Caco-2 (cell line): ENCODE measurements at regions not wholly inside any gene's neighbourhood (a gene's known extent, or its start where the extent isn't known, plus 50 kb on each side); places are given as distances from the start of the nearest gene placed in this dataset.

Experiments
- BruUV-seq: library from RNA; stranded (reverse); fragments of 400-500 nt; replicated peaks from 2 replicates; lab custom pipeline; 2021; lab: Mats Ljungman, UMichigan
- CTCF ChIA-PET: fragments of 300-600 bp; sonication (Branson Sonifier 250); formaldehyde crosslinking; loops from one replicate; lab custom pipeline; 2022; ENCODE audit warnings: antibody characterized with exemption; lab: Charles Lee
- POLR2A ChIA-PET: fragments of 300-600 bp; sonication (Branson Sonifier 250); formaldehyde crosslinking; loops from one replicate; lab custom pipeline; 2022; ENCODE audit warnings: antibody characterized with exemption; lab: Charles Lee
- DNase-seq, 2 experiments: peaks; one replicate each; pipeline versions ENCODE4 v3.0.0 to v3.0.0-alpha.2; 2020 to 2022
- H3K27me3 ChIP-seq: replicated peaks from 2 replicates; pipeline ENCODE4 v1.6.0; 2011; ENCODE audit warnings: low read length; ENCODE audit not compliant: control insufficient read depth, insufficient read depth
- H3K36me3 ChIP-seq: 2 replicates; pipeline ENCODE4 v1.5.1; 2011; ENCODE audit warnings: low read length; ENCODE audit not compliant: control insufficient read depth, insufficient read depth
- H3K4me1 ChIP-seq: fragments of 250-450 bp; sonication (Bioruptor Pico); 2 replicates; pipeline ENCODE4 v1.5.1; 2020; ENCODE audit warnings: mild to moderate bottlenecking
- H3K4me3 ChIP-seq: 2 replicates; pipeline ENCODE4 v1.5.1; 2011; ENCODE audit warnings: low read depth, mild to moderate bottlenecking, control low read depth, low read length
- H3K9me3 ChIP-seq: fragments of 250-450 bp; sonication (Bioruptor Pico); 2 replicates; pipeline ENCODE4 v1.5.1; 2020; ENCODE audit warnings: mild to moderate bottlenecking, moderate library complexity
- H3K27ac Mint-ChIP-seq: one replicate; pipeline ENCODE4 v1.8.0; 2022; ENCODE audit warnings: mixed read lengths; ENCODE audit not compliant: unreplicated experiment
- H3K27me3 Mint-ChIP-seq: one replicate; pipeline ENCODE4 v1.8.0; 2022; ENCODE audit warnings: mixed read lengths; ENCODE audit not compliant: insufficient read depth, unreplicated experiment
- H3K36me3 Mint-ChIP-seq: one replicate; pipeline ENCODE4 v1.8.0; 2022; ENCODE audit warnings: mild to moderate bottlenecking, mixed read lengths; ENCODE audit not compliant: insufficient read depth, unreplicated experiment
- H3K4me1 Mint-ChIP-seq: one replicate; pipeline ENCODE4 v1.8.0; 2022; ENCODE audit warnings: low read depth, mixed read lengths; ENCODE audit not compliant: unreplicated experiment
- H3K4me3 Mint-ChIP-seq: one replicate; pipeline ENCODE4 v1.8.0; 2022; ENCODE audit warnings: mild to moderate bottlenecking, moderate library complexity, mixed read lengths; ENCODE audit not compliant: unreplicated experiment
- H3K9me3 Mint-ChIP-seq: one replicate; pipeline ENCODE4 v1.8.0; 2022; ENCODE audit warnings: mixed read lengths; ENCODE audit not compliant: unreplicated experiment
- intact Hi-C: fragments of 100-400 bp; cut with micrococcal nuclease; formaldehyde crosslinking; loops from one replicate; pipeline ENCODE4 v1.10.0; 2022; ENCODE audit not compliant: unreplicated experiment
- TF ChIP-seq, protein P1 (sequence below), 2 experiments: fragments of 200-600 bp in 1 of 2; IDR thresholded peaks; 1 replicate in 1 of 2; 2 replicates in 1 of 2; pipeline versions ENCODE4 v1.5.1 to v1.8.0; 2011 to 2022; ENCODE audit warnings: antibody characterized with exemption in 1 of 2, control low read depth in 1 of 2, inconsistent platforms in 1 of 2, low read depth in 1 of 2, low read length in 1 of 2, mild to moderate bottlenecking in 1 of 2, moderate library complexity in 1 of 2; ENCODE audit not compliant: insufficient read depth in 1 of 2, severe bottlenecking in 1 of 2, unreplicated experiment in 1 of 2

DNA sequence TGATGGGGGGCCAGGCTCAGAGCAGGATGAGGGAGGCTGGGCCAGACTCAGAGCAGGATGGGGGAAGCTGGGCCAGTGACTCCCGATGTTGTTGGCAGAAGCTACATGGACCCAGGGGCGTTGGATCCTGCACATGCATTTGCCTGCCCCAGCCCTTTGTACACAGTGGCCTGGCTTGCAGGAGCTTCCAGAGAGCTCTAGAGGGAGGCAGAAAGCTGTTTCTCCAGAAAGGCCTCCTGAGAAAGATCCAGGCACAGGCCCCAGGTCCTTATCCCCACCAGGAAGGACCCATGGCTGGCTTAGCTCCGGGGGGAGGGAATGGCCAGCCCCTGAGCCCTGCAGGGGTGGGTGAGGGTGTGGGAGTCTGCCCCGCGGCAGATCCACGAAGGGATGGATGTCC is 106.6 kb upstream of the ACTRT2 start:
- no peak overlapping the region for H3K4me3 Mint-ChIP-seq

DNA sequence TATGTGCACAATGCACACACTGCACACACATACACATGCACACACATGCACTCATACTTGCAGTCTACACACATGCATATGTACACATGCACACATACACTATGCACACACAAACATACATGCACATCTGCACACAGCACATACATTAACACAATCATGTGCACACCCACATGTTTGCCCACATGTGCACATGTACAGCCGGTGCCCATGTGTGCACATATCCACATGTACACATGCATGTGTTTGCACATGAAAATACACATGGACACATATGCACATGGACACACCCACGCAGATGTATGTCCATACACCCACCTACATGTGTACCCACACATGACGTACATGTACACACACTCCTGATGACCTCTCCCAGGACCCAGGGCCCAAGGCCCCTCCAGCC is 105.1 kb upstream of the ACTRT2 start:
- Histone ChIP-seq H3K36me3 (no peaks in the 10 kb centered on the region), H3K4me3 (no peak overlapping the region), H3K4me1 (no peaks in the 10 kb centered on the region), H3K27me3 (no peaks in the 10 kb centered on the region), H3K9me3 (no peaks in the 10 kb centered on the region)
- no peak for DNase-seq
- Mint-ChIP-seq H3K9me3 (no peaks in the 10 kb centered on the region), H3K27me3 (no peaks in the 10 kb centered on the region), H3K4me3 (no peak overlapping the region), H3K36me3 (no peaks in the 10 kb centered on the region), H3K4me1 (no peaks in the 10 kb centered on the region), H3K27ac (no peak overlapping the region)
- TF ChIP-seq, protein P1, sequence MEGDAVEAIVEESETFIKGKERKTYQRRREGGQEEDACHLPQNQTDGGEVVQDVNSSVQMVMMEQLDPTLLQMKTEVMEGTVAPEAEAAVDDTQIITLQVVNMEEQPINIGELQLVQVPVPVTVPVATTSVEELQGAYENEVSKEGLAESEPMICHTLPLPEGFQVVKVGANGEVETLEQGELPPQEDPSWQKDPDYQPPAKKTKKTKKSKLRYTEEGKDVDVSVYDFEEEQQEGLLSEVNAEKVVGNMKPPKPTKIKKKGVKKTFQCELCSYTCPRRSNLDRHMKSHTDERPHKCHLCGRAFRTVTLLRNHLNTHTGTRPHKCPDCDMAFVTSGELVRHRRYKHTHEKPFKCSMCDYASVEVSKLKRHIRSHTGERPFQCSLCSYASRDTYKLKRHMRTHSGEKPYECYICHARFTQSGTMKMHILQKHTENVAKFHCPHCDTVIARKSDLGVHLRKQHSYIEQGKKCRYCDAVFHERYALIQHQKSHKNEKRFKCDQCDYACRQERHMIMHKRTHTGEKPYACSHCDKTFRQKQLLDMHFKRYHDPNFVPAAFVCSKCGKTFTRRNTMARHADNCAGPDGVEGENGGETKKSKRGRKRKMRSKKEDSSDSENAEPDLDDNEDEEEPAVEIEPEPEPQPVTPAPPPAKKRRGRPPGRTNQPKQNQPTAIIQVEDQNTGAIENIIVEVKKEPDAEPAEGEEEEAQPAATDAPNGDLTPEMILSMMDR (IDR thresholded peaks at IDR 0.05; ENCODE audit: insufficient read depth in 1 of 2, low read depth in 1 of 2, low read length in 1 of 2, severe bottlenecking in 1 of 2, unreplicated experiment in 1 of 2): no peak
- intact Hi-C loops: no loop called here
- no TSS peak for BruUV-seq
- ChIA-PET CTCF (no interaction called here), POLR2A (no interaction called here)

More for the DNA sequence above, 106.6 kb upstream of the ACTRT2 start:
- no peaks in the 10 kb centered on the region for H3K27me3 Mint-ChIP-seq
- intact Hi-C loops: no loop called here
- Histone ChIP-seq H3K9me3 (no peaks in the 10 kb centered on the region), H3K36me3 (no peaks in the 10 kb centered on the region), H3K4me1 (no peaks in the 10 kb centered on the region), H3K27me3 (no peaks in the 10 kb centered on the region), H3K4me3 (no peak overlapping the region)
- ChIA-PET CTCF (no interaction called here), POLR2A (no interaction called here)
- DNase-seq: no peak
- BruUV-seq: no TSS peak
- no peak overlapping the region for H3K27ac Mint-ChIP-seq
- H3K9me3 Mint-ChIP-seq: no peaks in the 10 kb centered on the region
- H3K36me3 Mint-ChIP-seq: no peaks in the 10 kb centered on the region
- no peaks in the 10 kb centered on the region for H3K4me1 Mint-ChIP-seq
- TF ChIP-seq, protein P1 (IDR thresholded peaks at IDR 0.05; ENCODE audit: insufficient read depth in 1 of 2, low read depth in 1 of 2, low read length in 1 of 2, severe bottlenecking in 1 of 2, unreplicated experiment in 1 of 2): no peak

DNA sequence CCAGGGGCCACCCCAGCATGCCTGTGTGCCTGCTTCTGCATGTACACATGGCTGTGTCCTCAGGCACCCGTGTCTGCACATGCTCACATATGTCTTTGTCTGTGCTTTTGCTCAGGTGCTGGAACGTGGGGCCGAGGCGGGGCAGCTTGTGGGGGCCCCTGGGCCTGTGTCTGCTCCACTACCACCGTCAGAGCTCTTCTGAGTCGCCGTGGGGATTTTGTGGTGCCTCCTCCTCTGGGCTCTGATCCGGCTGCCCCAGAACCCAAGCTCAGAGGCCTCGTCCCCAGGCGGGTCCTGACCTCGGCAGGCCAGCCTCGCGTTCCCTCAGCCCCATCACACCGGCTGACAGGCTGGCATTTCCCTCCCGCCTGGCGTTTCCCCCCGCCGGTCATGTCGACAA is 104.6 kb upstream of the ACTRT2 start:
- no TSS peak for BruUV-seq

More for the DNA sequence above, 104.6 kb upstream of the ACTRT2 start:
- DNase-seq: no peak
- Mint-ChIP-seq H3K4me3 (no peak overlapping the region), H3K27ac (no peak overlapping the region), H3K9me3 (no peaks in the 10 kb centered on the region), H3K27me3 (no peaks in the 10 kb centered on the region), H3K36me3 (no peaks in the 10 kb centered on the region), H3K4me1 (no peaks in the 10 kb centered on the region)
- Histone ChIP-seq H3K4me3 (no peak overlapping the region), H3K9me3 (no peaks in the 10 kb centered on the region), H3K36me3 (no peaks in the 10 kb centered on the region), H3K27me3 (no peaks in the 10 kb centered on the region), H3K4me1 (no peaks in the 10 kb centered on the region)
- ChIA-PET CTCF (no interaction called here), POLR2A (no interaction called here)
- TF ChIP-seq, protein P1 (IDR thresholded peaks at IDR 0.05; ENCODE audit: insufficient read depth in 1 of 2, low read depth in 1 of 2, low read length in 1 of 2, severe bottlenecking in 1 of 2, unreplicated experiment in 1 of 2): no peak
- intact Hi-C loops: no loop called here
